ENCODE measurements at regions not wholly inside any gene's neighbourhood (a gene's known extent, or its start where the extent isn't known, plus 50 kb on each side); places are given as distances from the start of the nearest gene placed in this dataset.
"Not testable (repeated sequence)": the region's sequence is repeated elsewhere in the genome, so short reads cannot be mapped to it uniquely, and the experiment has no call there.

DNA sequence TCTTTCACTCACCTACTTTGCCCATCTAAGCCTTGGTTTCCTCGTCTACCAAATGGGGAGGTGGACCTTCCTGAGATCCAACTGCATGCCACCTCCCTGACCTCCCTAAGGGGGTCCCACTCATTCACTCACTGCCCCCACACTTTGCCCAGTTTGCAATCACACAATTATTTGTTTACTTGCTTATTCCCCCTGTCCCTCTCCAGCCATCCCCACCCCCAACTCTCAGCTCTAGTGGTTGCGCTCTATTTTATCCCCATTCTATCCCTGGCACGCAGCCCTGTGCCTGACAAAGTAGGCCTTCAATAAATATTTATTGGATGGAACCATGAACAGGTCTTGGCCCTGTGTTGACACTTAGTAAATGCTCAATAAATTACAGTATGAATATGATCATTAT lies 130.8 kb upstream of the LARP1 start:
- DNase-seq (ENCODE audit: low spot score), result no peak

DNA sequence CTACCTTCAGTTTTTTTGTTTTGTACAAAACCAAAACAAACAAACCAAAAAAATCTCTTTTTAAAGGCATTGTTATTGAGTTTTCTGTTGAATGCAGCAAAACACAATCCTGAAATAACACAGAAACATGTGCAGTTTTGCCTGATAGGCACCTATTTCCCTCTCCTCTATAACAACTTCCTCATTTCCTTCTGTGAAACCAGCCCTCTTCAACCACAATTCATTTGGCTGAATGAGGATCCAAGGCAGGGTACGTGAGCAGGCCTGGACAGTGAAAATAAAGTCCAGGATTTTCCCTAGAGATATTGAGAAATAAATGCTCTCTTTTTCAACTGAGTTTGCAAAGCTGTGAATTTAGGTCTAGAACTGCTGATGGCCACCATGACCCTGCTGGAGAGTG lies 134.8 kb upstream of the LARP1 start:
- no peak for DNase-seq (ENCODE audit: low spot score)

DNA sequence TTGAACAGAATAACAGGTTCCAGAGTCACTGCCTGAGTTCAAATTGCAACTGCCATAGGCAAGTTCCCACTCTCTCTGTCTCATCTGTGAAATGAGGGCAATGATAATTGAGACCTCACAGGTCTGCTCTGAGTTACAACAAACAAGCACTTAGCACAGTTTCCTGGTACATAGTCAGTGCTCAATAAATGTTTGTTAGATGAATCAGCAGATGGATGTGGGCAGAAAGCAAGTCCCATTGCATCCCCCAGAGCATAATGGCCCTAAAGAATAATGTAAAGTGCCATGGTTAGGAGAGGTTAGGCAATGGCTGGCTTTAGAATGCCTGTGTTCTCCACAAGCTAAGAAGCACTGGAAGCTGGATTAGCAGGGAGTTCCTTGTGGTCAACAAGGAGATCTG lies 136.5 kb upstream of the LARP1 start:
- no peak for DNase-seq (ENCODE audit: low spot score)

DNA sequence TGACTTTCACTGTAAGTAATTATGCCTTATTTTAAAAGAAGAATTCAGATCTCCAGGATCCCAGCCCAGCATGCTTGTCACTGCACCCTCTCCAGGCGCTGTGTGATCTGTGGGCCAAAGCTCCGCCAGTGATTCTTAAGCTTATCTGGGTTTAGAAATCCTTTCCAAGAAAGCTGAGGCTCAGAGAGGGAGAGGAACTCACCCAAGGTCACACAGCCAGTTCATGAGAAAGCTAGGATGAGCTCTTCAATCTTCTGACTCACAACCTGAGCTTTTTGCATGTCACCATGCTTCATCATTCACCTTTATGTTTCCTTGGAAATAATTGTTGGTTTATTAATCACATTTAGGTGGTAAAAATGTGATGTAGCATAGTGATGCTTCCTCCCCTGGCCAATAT lies 136.6 kb upstream of the HAND1 start:
- DNase-seq (ENCODE audit: low spot score), result no peak

DNA sequence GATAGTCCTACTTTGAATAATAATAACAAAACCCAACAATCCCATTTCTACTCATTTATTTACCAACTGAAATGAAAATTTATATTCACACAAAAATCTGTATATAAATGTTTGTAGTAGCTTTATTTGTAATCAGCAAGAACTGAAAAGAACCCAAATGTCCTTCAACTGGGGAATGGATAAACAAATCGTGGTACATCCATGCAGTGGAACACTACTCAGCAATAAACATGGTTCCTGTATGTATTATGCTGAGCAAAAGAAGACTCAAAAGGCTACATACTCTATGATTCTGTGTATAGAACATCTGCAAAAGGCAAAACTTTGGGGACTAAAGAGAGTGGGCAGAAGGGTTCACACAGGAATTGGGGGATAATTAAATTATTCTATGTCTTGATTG lies 136.1 kb upstream of the HAND1 start:
- DNase-seq (ENCODE audit: low spot score), result no peak

DNA sequence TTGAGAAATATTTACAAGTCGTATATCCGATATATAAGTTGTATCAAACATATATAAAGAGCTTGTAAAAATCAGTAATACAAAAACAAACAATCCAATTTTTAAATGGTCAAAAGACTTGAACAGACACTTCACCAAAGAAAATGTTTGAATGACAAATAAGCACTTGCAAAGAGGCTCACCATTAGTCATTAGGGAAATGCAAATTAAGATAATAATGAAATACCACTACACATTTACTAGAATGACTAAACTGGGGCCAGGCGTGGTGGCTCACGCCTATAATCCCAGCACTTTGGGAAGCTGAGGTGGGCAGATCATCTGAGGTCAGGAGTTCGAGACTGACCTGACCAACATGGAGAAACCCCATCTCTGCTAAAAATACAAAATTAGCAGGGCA lies 134.6 kb upstream of the HAND1 start:
- no peak for DNase-seq (ENCODE audit: low spot score)

DNA sequence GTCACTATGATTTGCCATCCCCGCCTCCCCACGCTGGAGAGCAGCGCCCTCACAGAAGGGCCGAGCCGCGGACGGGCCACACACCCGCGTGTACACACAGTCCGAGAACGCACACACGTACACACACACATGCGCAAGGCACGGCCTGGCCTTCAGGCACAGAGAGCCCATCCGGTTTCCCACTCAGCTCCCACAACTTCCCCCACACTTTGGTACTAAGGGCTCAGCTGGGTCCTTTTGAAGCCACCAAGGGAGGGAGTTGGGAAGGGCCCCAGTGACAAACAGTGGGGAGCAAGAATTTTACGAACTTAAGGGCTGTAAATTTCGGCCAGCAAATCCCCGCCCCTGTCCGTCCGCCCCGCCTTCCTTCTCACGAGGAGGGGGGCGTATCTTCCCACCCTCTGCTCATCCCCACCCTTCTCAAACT lies 133.3 kb upstream of the HAND1 start:
- no peak for DNase-seq (ENCODE audit: low spot score)

DNA sequence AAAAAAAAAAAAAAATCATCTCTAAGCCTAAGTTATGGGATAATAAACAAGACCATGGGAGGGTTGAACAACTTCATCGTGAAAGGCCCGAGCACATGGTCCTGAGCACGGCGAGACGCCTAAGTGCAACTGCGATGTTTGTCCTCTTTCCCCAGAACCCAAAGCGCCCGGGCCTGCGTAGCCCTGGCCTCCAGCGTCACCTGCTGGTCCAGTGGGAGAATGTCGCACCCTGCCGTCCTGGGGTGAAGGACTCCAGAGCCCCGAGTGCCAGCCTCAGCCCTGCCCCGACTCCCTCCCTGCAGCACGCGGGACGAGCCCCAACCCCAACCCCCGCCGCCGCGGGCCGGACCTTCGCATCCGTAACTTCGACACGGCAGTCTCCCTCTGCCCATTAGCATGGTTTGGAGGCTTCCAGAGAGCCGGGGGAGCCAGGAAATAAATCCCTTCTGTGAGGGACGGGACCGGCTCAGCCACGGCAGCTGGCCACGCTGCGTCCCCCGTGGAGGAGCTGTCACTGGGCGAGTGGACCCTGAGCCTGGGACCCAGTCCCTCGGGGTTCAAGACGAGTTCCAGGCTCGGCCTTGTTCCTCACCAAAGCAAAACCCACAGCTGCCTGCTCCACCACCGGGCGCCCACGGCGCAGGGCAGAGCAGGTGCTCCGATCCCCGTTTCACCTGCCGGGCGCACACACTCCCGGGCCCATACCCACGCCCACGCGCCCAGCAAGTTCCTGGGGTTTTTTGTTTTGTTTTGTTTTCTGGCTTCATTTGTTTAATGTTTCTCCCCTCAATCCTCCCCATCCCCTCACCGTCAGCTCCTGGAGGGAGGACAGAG lies 132.5 kb upstream of the HAND1 start:
- peak; percentile 35 for DNase-seq (ENCODE audit: low spot score)

DNA sequence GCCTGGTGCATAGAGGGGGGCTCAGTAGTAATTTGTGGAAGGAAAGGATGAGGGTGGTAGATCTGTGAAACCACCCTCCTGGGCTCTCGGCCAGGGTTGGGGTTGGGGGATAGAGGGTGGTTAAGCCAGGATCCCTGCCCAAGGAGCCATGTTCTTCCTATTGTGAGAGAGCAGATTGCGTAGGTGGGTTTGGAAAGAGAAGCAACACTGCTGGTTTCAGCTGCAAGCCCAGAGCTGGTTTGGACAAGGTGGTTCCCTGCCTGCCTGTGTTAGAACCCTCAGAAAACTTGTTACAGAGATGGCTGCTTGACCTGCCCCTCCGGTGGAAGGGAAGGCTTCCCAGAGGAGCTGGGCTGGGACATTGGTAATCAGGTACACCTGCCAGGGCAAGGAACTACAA lies 131.2 kb upstream of the HAND1 start:
- DNase-seq (ENCODE audit: low spot score), result no peak

DNA sequence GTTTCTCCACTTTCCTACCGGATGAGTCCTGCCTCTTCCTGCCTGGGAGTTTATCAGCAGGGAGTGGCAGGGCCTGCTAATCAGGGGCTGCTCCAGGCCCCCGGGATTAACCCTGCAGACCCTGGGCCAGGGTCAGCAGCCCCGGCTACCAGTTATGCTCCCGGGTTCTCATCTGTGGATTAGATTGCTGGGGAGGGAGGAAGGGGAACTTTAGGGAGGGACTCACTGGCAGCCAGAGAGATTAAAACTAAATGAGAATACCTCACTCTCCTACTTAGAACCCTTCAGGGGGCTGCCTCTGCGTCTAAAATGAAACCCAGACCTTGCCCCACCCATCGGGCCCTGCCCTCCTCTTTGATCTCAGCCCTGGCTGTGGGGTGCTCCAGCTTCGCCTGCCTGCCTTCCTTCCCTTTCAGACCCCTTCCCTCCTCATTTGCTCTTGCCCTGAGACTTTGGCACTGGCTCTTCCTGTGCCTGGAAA lies 130.5 kb upstream of the HAND1 start:
- no peak for DNase-seq (ENCODE audit: low spot score)

DNA sequence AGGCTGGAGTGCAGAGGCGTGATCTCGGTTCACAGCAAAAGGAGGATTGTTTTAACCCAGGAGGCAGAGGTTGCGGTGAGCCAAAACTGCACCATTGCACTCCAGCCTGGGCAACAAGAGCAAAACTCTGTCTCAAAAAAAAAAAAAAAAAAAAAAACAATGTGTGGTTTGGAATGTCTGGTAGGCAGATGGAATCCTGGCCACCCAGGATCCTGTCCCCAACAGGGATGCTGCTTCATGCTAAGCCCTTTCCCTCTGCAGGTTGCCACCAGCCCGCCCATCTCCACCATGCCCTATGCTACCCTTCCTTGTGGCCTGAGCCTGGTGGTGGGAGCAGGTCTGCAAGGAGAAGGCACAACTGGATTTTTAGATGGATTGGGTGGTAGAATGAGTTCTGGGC lies 129.7 kb upstream of the HAND1 start:
- DNase-seq (ENCODE audit: low spot score), result no peak

DNA sequence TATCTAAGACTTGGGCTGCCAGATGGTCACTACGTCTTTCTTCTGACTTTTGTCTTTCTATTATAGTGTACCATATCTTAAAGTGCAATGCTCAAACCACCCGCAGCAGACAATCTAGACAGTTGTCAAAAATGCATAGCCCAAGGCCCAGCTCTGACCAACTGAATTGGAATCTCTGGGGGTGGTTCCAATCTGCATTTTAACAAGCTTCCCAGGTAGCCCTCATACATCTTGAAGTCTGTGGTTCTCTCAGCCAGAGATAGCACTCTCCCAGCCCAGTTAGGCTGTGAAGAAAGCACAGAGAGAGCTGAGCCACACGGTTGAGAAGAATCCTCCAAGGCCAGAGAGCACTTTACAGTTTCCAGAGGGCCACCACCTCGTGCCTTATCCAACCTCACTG lies 128.2 kb upstream of the HAND1 start:
- no peak for DNase-seq (ENCODE audit: low spot score)

DNA sequence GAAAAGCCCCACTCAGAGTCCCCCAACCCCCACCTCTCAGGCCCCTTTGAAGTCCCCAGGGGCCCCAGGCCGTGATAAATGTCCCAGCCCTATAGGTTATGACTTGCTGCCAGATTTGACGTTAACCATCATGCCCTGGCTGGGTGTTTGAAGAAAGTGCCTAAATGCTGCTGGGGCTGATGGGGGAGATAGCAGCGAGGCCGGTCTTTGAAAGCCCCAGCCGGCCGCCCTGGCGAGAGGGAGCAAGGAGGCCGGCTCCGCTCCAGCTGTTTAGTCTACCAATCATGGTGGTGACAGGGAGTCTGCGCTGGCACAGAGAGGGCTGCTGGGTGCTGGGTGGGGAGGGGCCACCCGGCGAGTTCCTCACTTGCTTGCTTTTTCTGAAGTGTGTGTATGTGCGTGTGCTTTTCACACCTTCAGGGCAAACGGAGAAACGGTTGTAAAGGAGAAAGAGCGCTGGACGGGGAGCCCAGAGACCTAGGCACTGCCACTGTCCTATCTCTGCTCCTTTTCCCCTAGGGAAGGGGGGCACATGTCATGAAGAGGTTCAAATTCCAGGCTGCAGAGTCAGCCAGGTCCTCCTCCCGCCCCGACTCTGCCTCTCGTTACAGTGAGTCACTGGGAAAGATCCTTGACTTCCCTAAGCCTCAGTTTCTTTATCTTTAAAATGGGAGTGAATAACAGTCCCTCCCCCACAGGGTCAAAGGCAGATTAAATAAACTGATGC lies 126.1 kb upstream of the HAND1 start:
- no peak for DNase-seq (ENCODE audit: low spot score)

DNA sequence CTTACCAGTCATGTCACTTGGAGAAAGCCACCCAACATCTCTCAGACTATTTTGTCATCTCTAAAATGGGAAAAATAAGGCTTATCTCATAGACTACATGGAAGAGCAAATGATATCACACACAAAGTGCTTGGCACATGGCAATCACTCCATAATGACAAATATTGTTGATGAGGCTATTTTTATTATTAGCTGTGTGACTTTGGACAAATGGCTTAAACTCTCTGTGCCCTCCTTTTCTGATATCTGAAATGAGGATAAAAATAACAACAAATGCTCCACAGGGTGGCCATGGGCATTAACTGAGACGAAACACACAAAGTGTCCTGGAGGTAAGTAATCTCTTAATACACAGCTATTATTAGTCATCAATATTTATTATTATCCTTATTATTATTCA lies 125.5 kb upstream of the HAND1 start:
- DNase-seq (ENCODE audit: low spot score), result no peak

DNA sequence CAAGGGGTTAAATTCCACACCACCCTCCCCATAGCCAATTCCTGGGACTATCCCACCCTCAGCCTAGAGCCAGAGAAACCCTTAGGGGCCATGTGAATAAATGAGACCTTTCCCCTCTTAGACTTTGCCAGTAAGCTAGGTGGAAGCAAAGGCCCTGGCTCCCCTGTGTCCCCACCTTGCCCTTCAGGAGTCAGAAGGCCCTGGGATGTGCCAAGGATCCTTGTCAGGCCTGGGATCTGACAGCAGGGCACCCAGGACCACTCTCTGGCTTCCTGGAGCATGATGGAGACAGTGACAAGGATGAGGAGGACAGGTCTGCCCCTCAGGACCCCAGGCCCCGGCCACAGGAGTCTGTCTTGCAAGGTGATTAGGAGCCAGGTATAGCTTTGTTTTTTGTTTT lies 125.0 kb upstream of the HAND1 start:
- no peak for DNase-seq (ENCODE audit: low spot score)

DNA sequence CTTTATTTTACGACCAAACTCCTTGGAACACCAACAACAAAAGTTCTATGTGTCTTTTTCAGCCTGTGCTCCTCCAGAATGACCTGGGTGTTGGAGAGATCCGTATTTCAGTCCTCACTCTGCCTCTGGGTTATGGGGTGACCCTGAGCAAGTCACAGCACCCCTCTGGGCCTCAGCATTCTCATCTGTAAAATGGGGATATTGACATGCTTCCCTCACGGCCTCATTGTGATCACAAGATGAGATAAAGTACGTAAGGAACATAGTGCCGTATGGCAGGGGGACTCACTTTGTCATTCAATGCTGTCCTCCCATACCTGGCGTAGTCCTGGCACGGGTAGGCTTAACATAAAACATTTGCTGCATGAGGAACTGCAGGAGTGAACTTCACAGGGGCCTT lies 123.0 kb upstream of the HAND1 start:
- no peak for DNase-seq (ENCODE audit: low spot score)

DNA sequence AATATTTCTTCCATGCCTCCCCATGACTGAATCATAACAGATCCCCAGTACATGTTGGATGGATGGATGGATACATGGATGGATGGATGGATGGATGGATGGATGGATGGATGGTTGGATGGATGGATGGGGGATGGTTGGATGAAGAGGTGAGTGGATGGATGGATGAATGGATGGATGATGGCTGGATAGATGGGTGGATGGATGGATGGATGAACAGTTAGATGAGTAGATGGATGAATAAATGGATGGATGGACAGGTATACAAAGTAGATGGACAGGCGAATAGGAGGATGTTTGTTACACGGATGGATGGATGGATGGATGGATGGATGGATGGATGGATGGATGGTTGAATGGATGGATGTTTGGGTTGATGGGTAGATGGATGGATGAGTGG lies 120.0 kb upstream of the HAND1 start:
- DNase-seq (ENCODE audit: low spot score), result no peak

DNA sequence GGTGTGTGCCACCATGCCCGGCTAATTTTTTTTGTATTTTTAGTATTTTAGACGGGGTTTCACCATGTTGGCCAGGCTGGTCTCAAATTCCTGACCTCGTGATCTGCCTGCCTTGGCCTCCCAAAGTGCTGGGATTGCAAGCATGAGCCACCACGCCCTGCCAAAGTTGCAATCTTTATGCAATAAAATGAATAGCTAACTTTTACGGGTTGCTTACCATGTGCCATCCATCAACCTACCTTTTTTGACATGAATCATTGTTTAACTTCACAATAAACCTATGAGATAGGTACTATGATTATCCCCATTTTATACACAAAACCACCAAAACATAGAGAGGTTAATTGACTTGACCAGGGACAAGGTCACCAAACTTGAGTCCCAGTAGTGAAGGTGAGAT lies 118.8 kb upstream of the HAND1 start:
- not testable (repeated sequence) for DNase-seq (ENCODE audit: low spot score)

DNA sequence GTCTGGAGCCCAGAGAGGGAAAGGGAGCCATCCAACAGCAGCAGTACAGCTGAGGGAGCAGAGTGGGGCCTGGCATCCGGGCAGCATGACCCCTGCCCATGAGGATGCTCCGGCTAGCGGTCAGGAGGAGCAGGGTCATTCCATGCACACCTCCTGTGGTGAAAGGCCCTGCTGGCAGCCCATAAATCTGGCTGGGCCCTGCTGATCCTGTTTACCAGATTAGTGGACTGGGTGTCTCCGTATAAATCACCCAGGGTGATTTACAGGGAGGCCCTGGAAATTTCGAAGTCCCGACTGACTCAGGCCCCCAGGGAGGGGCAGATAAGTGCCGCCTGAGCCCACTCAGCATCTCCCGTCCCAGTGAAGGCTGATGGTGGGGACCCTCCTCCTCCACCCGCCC lies 117.6 kb upstream of the HAND1 start:
- DNase-seq (ENCODE audit: low spot score), result no peak

DNA sequence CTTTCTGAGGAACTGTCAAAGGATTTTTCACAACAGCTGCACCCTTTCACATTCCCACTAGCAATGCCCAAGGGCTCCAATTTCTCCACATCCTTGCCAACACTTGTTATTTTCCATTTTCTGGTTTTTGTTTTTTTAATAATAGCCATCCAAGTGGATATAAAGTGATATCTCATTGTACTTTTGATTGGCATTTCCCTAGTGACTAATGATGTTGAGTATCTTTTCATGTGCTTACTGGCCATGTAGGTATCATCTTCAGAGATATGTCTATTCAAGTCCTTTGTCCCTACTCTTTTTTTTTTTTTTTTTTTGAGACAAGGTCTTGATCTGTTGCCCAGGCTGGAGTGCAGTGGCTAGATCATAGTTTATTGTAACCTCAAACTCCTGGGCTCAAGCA lies 115.8 kb upstream of the HAND1 start:
- DNase-seq (ENCODE audit: low spot score), result no peak

DNA sequence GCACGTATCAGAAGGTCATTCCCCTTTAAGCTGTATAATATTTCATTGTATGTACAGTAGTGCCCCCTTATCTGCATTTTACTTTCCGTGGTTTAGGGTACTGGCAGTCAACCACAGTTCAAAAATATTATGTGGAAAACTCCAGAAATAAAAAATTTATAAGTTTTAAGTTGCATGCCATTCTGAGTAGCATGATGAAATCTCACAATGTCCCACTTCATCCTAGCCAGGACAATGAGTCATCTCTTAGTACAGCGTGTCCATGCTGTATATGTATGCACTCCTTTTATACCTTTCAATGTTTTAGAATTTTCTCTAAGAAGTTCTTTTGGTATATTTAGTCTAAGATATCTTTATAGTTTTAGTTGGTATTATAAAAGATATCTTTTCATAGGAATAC lies 115.0 kb upstream of the HAND1 start:
- DNase-seq (ENCODE audit: low spot score), result no peak

DNA sequence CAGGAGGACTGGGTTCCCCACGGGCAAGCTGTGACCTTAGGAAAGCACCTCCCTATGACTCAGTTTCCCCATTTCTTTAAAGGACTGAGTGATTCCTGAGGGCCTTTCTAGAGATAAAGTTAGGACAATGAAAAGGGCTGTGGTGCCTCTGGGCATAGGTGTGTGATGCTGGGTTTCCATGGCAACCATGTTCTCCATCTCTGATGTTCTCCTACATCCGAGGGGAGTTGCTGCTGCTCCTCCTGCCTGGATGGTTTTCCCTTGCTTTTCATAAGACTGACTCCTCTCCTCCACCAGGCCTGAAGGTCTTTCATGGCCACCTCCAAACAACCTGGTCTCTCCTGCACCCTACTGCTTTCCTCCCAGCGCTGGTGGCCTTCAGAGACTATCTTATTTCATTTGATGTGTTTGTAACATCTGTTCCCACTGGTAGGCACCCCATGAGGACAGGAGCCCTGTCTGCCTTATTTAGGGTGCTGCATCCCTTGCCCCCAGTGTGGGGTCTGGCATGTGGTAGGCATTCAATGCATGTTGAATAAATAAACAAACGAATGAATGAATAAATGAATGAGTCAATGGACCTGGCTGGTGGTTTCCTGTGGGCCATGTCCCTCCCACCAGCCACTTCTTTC lies 112.2 kb upstream of the HAND1 start:
- DNase-seq (ENCODE audit: low spot score), result no peak

DNA sequence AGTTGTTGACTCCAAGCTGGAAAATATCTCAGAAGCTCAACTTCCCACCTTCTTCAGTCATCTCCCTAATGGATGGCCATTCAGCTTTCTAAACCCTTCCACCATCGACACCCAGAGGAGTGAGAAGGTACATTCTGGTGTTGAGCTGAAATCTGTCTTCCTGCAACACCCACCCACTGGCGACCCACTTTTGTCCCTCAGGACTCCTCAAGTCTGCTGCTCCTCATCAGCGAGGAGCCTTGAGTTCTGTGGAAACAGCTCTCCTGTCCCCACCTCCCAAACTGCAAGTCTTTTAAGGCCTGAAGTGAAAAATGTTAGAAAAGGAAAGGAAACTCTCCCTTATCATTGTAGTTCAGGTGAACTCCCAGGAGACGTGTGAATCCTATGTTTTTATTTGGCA lies 111.5 kb upstream of the HAND1 start:
- no peak for DNase-seq (ENCODE audit: low spot score)
